GM12878 (cell line): ENCODE measurements at regions not wholly inside any gene's neighbourhood (a gene's known extent, or its start where the extent isn't known, plus 50 kb on each side); places are given as distances from the start of the nearest gene placed in this dataset.

Source experiments
- ATAC-seq: fragments of 200-7000 bp; cut with Tn5 transposase; 3 replicates; pipeline ENCODE4 v1.9.1; 2020; ENCODE audit warnings: mild to moderate bottlenecking, moderate library complexity
- BruUV-seq: library from RNA; stranded (reverse); fragments of 400-500 nt; replicated peaks from 2 replicates; lab custom pipeline; 2021; lab: Mats Ljungman, UMichigan
- CTCF ChIA-PET: fragments of 300-600 bp; sonication (Branson Sonifier 250); formaldehyde crosslinking; extraction: SDS; loops from one replicate; lab custom pipeline; 2021; ENCODE audit warnings: inconsistent platforms; lab: Yijun Ruan, JAX
- POLR2A ChIA-PET: fragments of 350-600 bp; formaldehyde crosslinking; extraction: SDS; loops from one replicate; lab custom pipeline; 2021; ENCODE audit warnings: inconsistent platforms; lab: Charles Lee
- RAD21 ChIA-PET: fragments of 300-600 bp; sonication (Branson Sonifier 250); formaldehyde crosslinking; loops from one replicate; lab custom pipeline; 2023; ENCODE audit warnings: antibody characterized with exemption; ENCODE audit not compliant: unreplicated experiment; lab: Charles Lee
- SMC1A ChIA-PET: fragments of 300-600 bp; sonication (Branson Sonifier 250); formaldehyde crosslinking; loops from one replicate; lab custom pipeline; 2023; ENCODE audit not compliant: unreplicated experiment, uncharacterized antibody; lab: Charles Lee
- DNase-seq: peaks from one replicate; pipeline ENCODE4 v3.0.0-alpha.2; 2011; ENCODE audit warnings: low read depth, low spot score
- FAIRE-seq: peaks from 3 replicates; lab custom pipeline; 2011; peaks lifted over from hg19 to GRCh38; lab: Jason Lieb, UNC
- H2AFZ ChIP-seq: 2 replicates; pipeline ENCODE4 v1.6.0; 2011; ENCODE audit warnings: low read depth, low read length, control low read depth; ENCODE audit not compliant: control insufficient read depth
- H3K27ac ChIP-seq: 2 replicates; pipeline ENCODE4 v1.5.1; 2011; ENCODE audit warnings: control low read depth; ENCODE audit not compliant: control insufficient read depth, insufficient read depth
- H3K27me3 ChIP-seq, 2 experiments: replicated peaks in 1 of 2; 2 replicates each; pipeline versions ENCODE4 v1.6.0 to v1.6.1; 2011; ENCODE audit warnings: low read length in 1 of 2; ENCODE audit not compliant: control insufficient read depth in 2 of 2, insufficient read depth in 2 of 2
- H3K36me3 ChIP-seq, 2 experiments: 2 replicates each; pipeline ENCODE4 v1.5.1; 2011; ENCODE audit warnings: low read length in 1 of 2; ENCODE audit not compliant: control insufficient read depth in 2 of 2, insufficient read depth in 2 of 2
- H3K4me1 ChIP-seq: 2 replicates; pipeline ENCODE4 v1.6.1; 2011; ENCODE audit warnings: mild to moderate bottlenecking, low read length, moderate library complexity, mixed read lengths; ENCODE audit not compliant: control insufficient read depth, insufficient read depth
- H3K4me2 ChIP-seq: 2 replicates; pipeline ENCODE4 v1.6.0; 2011; ENCODE audit warnings: control low read depth; ENCODE audit not compliant: control insufficient read depth, insufficient read depth
- H3K4me3 ChIP-seq: fragments of 200-600 bp; sonication (generic); 2 replicates; pipeline ENCODE4 v1.5.1; 2016
- H3K79me2 ChIP-seq: 2 replicates; pipeline ENCODE4 v1.6.0; 2011; ENCODE audit warnings: low read length; ENCODE audit not compliant: control insufficient read depth, insufficient read depth
- H3K9ac ChIP-seq: 2 replicates; pipeline ENCODE4 v1.8.0; 2011; ENCODE audit warnings: low read length, control low read depth, mixed read lengths; ENCODE audit not compliant: control insufficient read depth, insufficient read depth
- H3K9me3 ChIP-seq: replicated peaks from 3 replicates; pipeline ENCODE4 v1.5.1; 2011; ENCODE audit warnings: mild to moderate bottlenecking, low read length; ENCODE audit not compliant: control insufficient read depth, insufficient read depth
- H4K20me1 ChIP-seq: 2 replicates; pipeline ENCODE4 v1.6.0; 2011; ENCODE audit not compliant: control insufficient read depth, insufficient read depth
- CBX3 ChIP-seq: fragments of 200-600 bp; sonication (generic); IDR thresholded peaks from 2 replicates; pipeline ENCODE4 v1.6.1; 2016; ENCODE audit warnings: low read depth, borderline replicate concordance
- ESRRA ChIP-seq: IDR thresholded peaks from 2 replicates; pipeline ENCODE4 v1.6.1; 2012; ENCODE audit warnings: mild to moderate bottlenecking, low read length, improper control_type of control experiment
- ETV6 ChIP-seq, 2 experiments: fragments of 450-650 bp in 1 of 2; IDR thresholded peaks in 1 of 2; conservative IDR thresholded peaks in 1 of 2; 2 replicates each; pipeline ENCODE4 v1.6.1; 2014; ENCODE audit warnings: antibody characterized with exemption in 1 of 2, borderline replicate concordance in 1 of 2, low read depth in 1 of 2, mild to moderate bottlenecking in 1 of 2, moderate library complexity in 1 of 2
- FOS ChIP-seq: IDR thresholded peaks from 3 replicates; pipeline ENCODE4 v1.6.1; 2011; ENCODE audit warnings: borderline replicate concordance; ENCODE audit not compliant: insufficient read length; ENCODE audit errors: extremely low read depth
- HDAC2 ChIP-seq: fragments of 200-600 bp; sonication (generic); IDR thresholded peaks from 2 replicates; pipeline ENCODE4 v1.6.1; 2017
- IRF4 ChIP-seq: IDR thresholded peaks from 2 replicates; pipeline ENCODE4 v1.6.1; 2011; ENCODE audit warnings: low read depth, low read length
- LARP7 ChIP-seq: fragments of 450-650 bp; IDR thresholded peaks from 2 replicates; pipeline ENCODE4 v1.6.1; 2017; ENCODE audit warnings: mild to moderate bottlenecking
- POLR2AphosphoS5 ChIP-seq: IDR thresholded peaks from 2 replicates; pipeline ENCODE4 v1.6.1; 2011; ENCODE audit warnings: mild to moderate bottlenecking, low read length, inconsistent platforms
- POU2F2 ChIP-seq: IDR thresholded peaks from 3 replicates; pipeline ENCODE4 v1.6.1; 2011; ENCODE audit warnings: low read depth, mild to moderate bottlenecking, low read length, borderline replicate concordance
- SMARCA5 ChIP-seq: fragments of 450-650 bp; IDR thresholded peaks from 2 replicates; pipeline ENCODE4 v1.6.1; 2017; ENCODE audit warnings: mild to moderate bottlenecking
- ZBED1 ChIP-seq: IDR thresholded peaks from 2 replicates; pipeline ENCODE4 v1.6.1; 2016; ENCODE audit warnings: borderline replicate concordance
- ZNF384 ChIP-seq: IDR thresholded peaks from 2 replicates; pipeline ENCODE4 v1.6.1; 2012; ENCODE audit warnings: low read depth, mild to moderate bottlenecking, low read length, improper control_type of control experiment, borderline replicate concordance
- WGBS: methylation state at CpG from one replicate; pipeline ENCODE4 v1.1.6; 2016; ENCODE audit warnings: low lambda C conversion rate; ENCODE audit not compliant: insufficient replicate concordance, insufficient coverage; ENCODE audit errors: missing lambda C conversion rate; 5-methylcytosine and 5-hydroxymethylcytosine counted together
- in situ Hi-C: fragments of 300-500 bp; cut with MboI; formaldehyde crosslinking; loops from 9 replicates; pipeline ENCODE4 v1.14.3; 2018; ENCODE audit warnings: mixed read lengths
- intact Hi-C: fragments of 100-400 bp; cut with micrococcal nuclease; formaldehyde crosslinking; loops from one replicate; pipeline ENCODE4 v1.14.2; 2022; ENCODE audit not compliant: unreplicated experiment
- TF ChIP-seq, protein P1 (sequence below): fragments of 450-650 bp; formaldehyde crosslinking; IDR thresholded peaks from 2 replicates; pipeline ENCODE4 v1.5.0; 2022; ENCODE audit warnings: mild to moderate bottlenecking, missing genetic modification characterization
- TF ChIP-seq, protein P2 (sequence below): fragments of 450-650 bp; IDR thresholded peaks from 2 replicates; pipeline ENCODE4 v1.6.1; 2016; ENCODE audit warnings: mild to moderate bottlenecking
- TF ChIP-seq, protein P3 (sequence below): IDR thresholded peaks from 2 replicates; pipeline ENCODE4 v1.6.1; 2011; ENCODE audit warnings: borderline replicate concordance, low read depth, mild to moderate bottlenecking, moderate library complexity, low read length; ENCODE audit not compliant: insufficient read depth, poor library complexity, severe bottlenecking

DNA sequence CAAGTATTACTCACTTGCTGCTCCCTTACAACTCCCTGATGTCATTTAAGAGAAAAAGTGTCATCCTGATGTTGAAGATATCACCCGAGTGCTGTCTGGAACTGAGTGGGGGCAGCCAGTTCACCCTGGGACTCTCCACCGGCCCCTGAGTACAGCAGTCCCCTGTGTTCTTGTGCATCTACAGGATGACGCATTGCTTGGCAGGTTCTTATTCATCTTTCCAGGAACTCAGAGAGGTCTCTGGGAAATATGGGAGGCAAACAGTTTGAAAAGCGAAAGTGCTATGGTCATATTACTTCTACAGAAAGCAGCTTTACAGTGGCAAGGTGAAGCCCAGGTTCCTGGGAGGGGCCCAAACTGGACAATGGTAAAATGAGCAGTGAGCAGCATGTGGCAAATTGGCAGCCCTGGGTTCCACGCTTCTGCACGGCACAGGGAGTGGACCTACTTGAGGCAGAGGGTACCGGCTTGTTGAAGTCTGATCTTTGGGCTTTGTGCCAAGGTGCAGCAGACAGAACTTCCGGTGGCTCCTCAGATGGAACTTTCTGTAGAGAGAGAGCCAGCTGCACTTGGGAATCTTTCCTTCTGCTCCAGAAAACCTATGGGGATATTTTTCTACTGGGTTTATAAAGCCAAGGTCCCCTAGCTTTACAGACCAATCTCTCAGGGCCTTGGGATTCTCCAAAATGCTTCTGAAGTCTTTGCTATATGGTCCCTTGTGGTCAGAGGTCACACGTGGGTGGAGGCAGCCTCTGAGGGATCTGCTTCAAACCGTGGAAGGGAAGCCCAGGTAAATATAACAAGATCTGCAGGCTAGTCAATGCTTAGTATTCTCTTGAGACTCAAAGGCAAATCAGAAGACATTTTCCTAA, 128.3 kb downstream of the MAP3K7 start:
- ChIA-PET SMC1A (interaction anchor here (1.3 kb wide), 1 partner anchor 58 kb away, joined by 3 read pairs; no protein-coding TSS in a partner anchor), POLR2A (no interaction called here), CTCF (no interaction called here)
- BruUV-seq, result no TSS peak
- Histone ChIP-seq H3K9ac (no peak overlapping the region), H2AFZ (no peak overlapping the region), H3K27me3 (peaks cover 1 to 7% of the 10 kb centered on the region in 2 experiments; a peak in 3 of 4 replicates), H3K9me3 (peaks cover 3% of the 10 kb centered on the region; the same call in 2 of the 3 replicates), H3K79me2 (no peaks in the 10 kb centered on the region), H3K4me1 (no peaks in the 10 kb centered on the region), H3K36me3 (no peaks in the 10 kb centered on the region), H3K4me3 (no peak overlapping the region)
- FAIRE-seq, result no peak
- ATAC-seq, result no peak
- TF ChIP-seq IRF4 (no peak), ETV6 (conservative IDR thresholded peaks at IDR 0.05 in 1 of 2, IDR thresholded peaks at IDR 0.05 in 1 of 2; ENCODE audit: borderline replicate concordance in 1 of 2, low read depth in 1 of 2) (no peak), POU2F2 (no peak), HDAC2 (no peak), CBX3 (no peak), POLR2AphosphoS5 (no peak), ZBED1 (no peak), LARP7 (no peak), ESRRA (no peak), SMARCA5 (no peak), FOS (no peak), ZNF384 (no peak)
- TF ChIP-seq, protein P1, sequence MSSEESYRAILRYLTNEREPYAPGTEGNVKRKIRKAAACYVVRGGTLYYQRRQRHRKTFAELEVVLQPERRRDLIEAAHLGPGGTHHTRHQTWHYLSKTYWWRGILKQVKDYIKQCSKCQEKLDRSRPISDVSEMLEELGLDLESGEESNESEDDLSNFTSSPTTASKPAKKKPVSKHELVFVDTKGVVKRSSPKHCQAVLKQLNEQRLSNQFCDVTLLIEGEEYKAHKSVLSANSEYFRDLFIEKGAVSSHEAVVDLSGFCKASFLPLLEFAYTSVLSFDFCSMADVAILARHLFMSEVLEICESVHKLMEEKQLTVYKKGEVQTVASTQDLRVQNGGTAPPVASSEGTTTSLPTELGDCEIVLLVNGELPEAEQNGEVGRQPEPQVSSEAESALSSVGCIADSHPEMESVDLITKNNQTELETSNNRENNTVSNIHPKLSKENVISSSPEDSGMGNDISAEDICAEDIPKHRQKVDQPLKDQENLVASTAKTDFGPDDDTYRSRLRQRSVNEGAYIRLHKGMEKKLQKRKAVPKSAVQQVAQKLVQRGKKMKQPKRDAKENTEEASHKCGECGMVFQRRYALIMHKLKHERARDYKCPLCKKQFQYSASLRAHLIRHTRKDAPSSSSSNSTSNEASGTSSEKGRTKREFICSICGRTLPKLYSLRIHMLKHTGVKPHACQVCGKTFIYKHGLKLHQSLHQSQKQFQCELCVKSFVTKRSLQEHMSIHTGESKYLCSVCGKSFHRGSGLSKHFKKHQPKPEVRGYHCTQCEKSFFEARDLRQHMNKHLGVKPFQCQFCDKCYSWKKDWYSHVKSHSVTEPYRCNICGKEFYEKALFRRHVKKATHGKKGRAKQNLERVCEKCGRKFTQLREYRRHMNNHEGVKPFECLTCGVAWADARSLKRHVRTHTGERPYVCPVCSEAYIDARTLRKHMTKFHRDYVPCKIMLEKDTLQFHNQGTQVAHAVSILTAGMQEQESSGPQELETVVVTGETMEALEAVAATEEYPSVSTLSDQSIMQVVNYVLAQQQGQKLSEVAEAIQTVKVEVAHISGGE (CRISPR knock-in tag), result no peak
- TF ChIP-seq, protein P2, sequence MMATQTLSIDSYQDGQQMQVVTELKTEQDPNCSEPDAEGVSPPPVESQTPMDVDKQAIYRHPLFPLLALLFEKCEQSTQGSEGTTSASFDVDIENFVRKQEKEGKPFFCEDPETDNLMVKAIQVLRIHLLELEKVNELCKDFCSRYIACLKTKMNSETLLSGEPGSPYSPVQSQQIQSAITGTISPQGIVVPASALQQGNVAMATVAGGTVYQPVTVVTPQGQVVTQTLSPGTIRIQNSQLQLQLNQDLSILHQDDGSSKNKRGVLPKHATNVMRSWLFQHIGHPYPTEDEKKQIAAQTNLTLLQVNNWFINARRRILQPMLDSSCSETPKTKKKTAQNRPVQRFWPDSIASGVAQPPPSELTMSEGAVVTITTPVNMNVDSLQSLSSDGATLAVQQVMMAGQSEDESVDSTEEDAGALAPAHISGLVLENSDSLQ, result no peak
- TF ChIP-seq, protein P3, sequence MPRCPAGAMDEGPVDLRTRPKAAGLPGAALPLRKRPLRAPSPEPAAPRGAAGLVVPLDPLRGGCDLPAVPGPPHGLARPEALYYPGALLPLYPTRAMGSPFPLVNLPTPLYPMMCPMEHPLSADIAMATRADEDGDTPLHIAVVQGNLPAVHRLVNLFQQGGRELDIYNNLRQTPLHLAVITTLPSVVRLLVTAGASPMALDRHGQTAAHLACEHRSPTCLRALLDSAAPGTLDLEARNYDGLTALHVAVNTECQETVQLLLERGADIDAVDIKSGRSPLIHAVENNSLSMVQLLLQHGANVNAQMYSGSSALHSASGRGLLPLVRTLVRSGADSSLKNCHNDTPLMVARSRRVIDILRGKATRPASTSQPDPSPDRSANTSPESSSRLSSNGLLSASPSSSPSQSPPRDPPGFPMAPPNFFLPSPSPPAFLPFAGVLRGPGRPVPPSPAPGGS, result no peak
- TF ChIP-seq, all 136 proteins: peak for 0
- no peaks in the 10 kb centered on the region for H4K20me1 ChIP-seq
- no peak overlapping the region for H3K27ac ChIP-seq
- no peak for DNase-seq
- 0% methylated on average over 10 of the region's 10 CpGs for WGBS
- RAD21 ChIA-PET, result no interaction called here
- in situ Hi-C loops, result no loop called here
- intact Hi-C loops, result no loop called here
- H3K4me2 ChIP-seq, result no peak overlapping the region
